ENCODE measurements at regions not wholly inside any gene's neighbourhood (a gene's known extent, or its start where the extent isn't known, plus 50 kb on each side); places are given as distances from the start of the nearest gene placed in this dataset.

- TF ChIP-seq CTCF (conservative IDR thresholded peaks at IDR 0.05 in 1 of 2, IDR thresholded peaks at IDR 0.05 in 1 of 2; ENCODE audit: low read depth in 1 of 2, low read length in 2 of 2): no peak
- TF ChIP-seq EZH2 (IDR thresholded peaks at IDR 0.05; ENCODE audit: low read length, missing control alignments): no peak
These were observed 592.3 kb downstream of the FGF9 start for GRCh38 chr13:22263185-22263584.
